IMR-90 (cell line): ENCODE measurements at regions not wholly inside any gene's neighbourhood (a gene's known extent, or its start where the extent isn't known, plus 50 kb on each side); places are given as distances from the start of the nearest gene placed in this dataset.

Source experiments
- ATAC-seq: fragments of 200-7000 bp; cut with Tn5 transposase; 2 replicates; pipeline ENCODE4 v1.9.1; 2020; ENCODE audit warnings: low read depth, mild to moderate bottlenecking, moderate library complexity
- BruUV-seq: library from RNA; stranded (reverse); fragments of 400-500 nt; replicated peaks from 2 replicates; lab custom pipeline; 2021; lab: Mats Ljungman, UMichigan
- CTCF ChIA-PET: fragments of 300-600 bp; formaldehyde crosslinking; extraction: SDS; loops from one replicate; lab custom pipeline; 2021; ENCODE audit warnings: antibody characterized with exemption; lab: Yijun Ruan, JAX
- POLR2A ChIA-PET: fragments of 300-600 bp; sonication (Branson Sonifier 250); formaldehyde crosslinking; loops from one replicate; lab custom pipeline; 2022; ENCODE audit warnings: antibody characterized with exemption; ENCODE audit not compliant: unreplicated experiment; lab: Charles Lee
- DNase-seq: peaks from one replicate; pipeline ENCODE4 v3.0.0; 2013
- H2AFZ ChIP-seq: replicated peaks from 2 replicates; pipeline ENCODE3; 2013; ENCODE audit warnings: low read length, mild to moderate bottlenecking; ENCODE audit not compliant: poor library complexity
- H2AK5ac ChIP-seq: 2 replicates; pipeline ENCODE4 v1.6.1; 2013; ENCODE audit warnings: low read depth, low read length, inconsistent platforms
- H2AK9ac ChIP-seq: replicated peaks from 2 replicates; pipeline ENCODE3; 2013; ENCODE audit warnings: mild to moderate bottlenecking, low read depth, low read length, moderate library complexity; ENCODE audit not compliant: poor library complexity
- H2BK120ac ChIP-seq: 2 replicates; pipeline ENCODE4 v1.6.1; 2013; ENCODE audit warnings: low read depth, low read length, inconsistent platforms
- H2BK15ac ChIP-seq: 3 replicates; pipeline ENCODE4 v1.6.1; 2013; ENCODE audit warnings: low read depth, low read length, inconsistent platforms
- H2BK20ac ChIP-seq: 2 replicates; pipeline ENCODE4 v1.6.1; 2013; ENCODE audit warnings: low read depth, mild to moderate bottlenecking, inconsistent platforms, low read length, moderate library complexity
- H2BK5ac ChIP-seq: 2 replicates; pipeline ENCODE4 v1.6.1; 2013; ENCODE audit warnings: mild to moderate bottlenecking, low read depth, low read length, inconsistent platforms; ENCODE audit not compliant: poor library complexity, severe bottlenecking
- H3K14ac ChIP-seq: replicated peaks from 2 replicates; pipeline ENCODE4 v1.6.1; 2013; ENCODE audit warnings: low read depth, low read length, inconsistent platforms
- H3K18ac ChIP-seq: 2 replicates; pipeline ENCODE4 v1.6.1; 2013; ENCODE audit warnings: low read depth, low read length, control low read depth
- H3K23ac ChIP-seq: 2 replicates; pipeline ENCODE4 v1.6.1; 2013; ENCODE audit warnings: low read depth, low read length, inconsistent platforms
- H3K27ac ChIP-seq: 2 replicates; pipeline ENCODE4 v1.5.1; 2013; ENCODE audit warnings: mild to moderate bottlenecking, control low read depth, low read length; ENCODE audit not compliant: insufficient read depth
- H3K27me3 ChIP-seq: 2 replicates; pipeline ENCODE4 v1.6.1; 2013; ENCODE audit warnings: low read length; ENCODE audit not compliant: control insufficient read depth, insufficient read depth
- H3K36me3 ChIP-seq: 2 replicates; pipeline ENCODE4 v1.6.1; 2013; ENCODE audit warnings: low read length, mixed read lengths; ENCODE audit not compliant: control insufficient read depth, insufficient read depth
- H3K4ac ChIP-seq: 2 replicates; pipeline ENCODE4 v1.6.1; 2013; ENCODE audit warnings: low read depth, low read length, inconsistent platforms
- H3K4me1 ChIP-seq: 2 replicates; pipeline ENCODE4 v1.6.1; 2013; ENCODE audit warnings: low read length, mixed read lengths; ENCODE audit not compliant: control insufficient read depth, insufficient read depth
- H3K4me2 ChIP-seq: 2 replicates; pipeline ENCODE4 v1.6.1; 2013; ENCODE audit warnings: low read depth, mild to moderate bottlenecking, control low read depth, low read length, moderate library complexity
- H3K4me3 ChIP-seq: 2 replicates; pipeline ENCODE4 v1.5.1; 2013; ENCODE audit warnings: low read depth, mild to moderate bottlenecking, control low read depth, low read length, moderate library complexity; ENCODE audit not compliant: insufficient read depth
- H3K56ac ChIP-seq: 2 replicates; pipeline ENCODE4 v1.6.1; 2013; ENCODE audit warnings: low read length, inconsistent platforms; ENCODE audit not compliant: insufficient read depth; ENCODE audit errors: extremely low read depth
- H3K79me1 ChIP-seq, 2 experiments: 2 replicates each; pipeline ENCODE4 v1.6.1; 2013; ENCODE audit warnings: low read length in 2 of 2, inconsistent platforms in 1 of 2, low read depth in 1 of 2
- H3K9ac ChIP-seq: 2 replicates; pipeline ENCODE4 v1.6.1; 2013; ENCODE audit warnings: low read depth, low read length, control low read depth
- H3K9me1 ChIP-seq: 2 replicates; pipeline ENCODE4 v1.6.1; 2013; ENCODE audit warnings: low read length, inconsistent platforms; ENCODE audit not compliant: insufficient read depth
- H3K9me3 ChIP-seq: 2 replicates; pipeline ENCODE4 v1.6.1; 2013; ENCODE audit warnings: low read length; ENCODE audit not compliant: control insufficient read depth, insufficient read depth
- H4K20me1 ChIP-seq: 2 replicates; pipeline ENCODE4 v1.6.1; 2013; ENCODE audit warnings: low read length, inconsistent platforms; ENCODE audit not compliant: insufficient read depth
- H4K5ac ChIP-seq: 2 replicates; pipeline ENCODE4 v1.6.1; 2013; ENCODE audit warnings: mild to moderate bottlenecking, low read depth, low read length, control low read depth
- H4K8ac ChIP-seq, 2 experiments: 2 replicates each; pipeline ENCODE4 v1.6.1; 2013; ENCODE audit warnings: low read depth in 2 of 2, low read length in 2 of 2, control low read depth in 1 of 2, inconsistent platforms in 1 of 2
- H4K91ac ChIP-seq: 2 replicates; pipeline ENCODE4 v1.6.1; 2013; ENCODE audit warnings: low read depth, low read length, inconsistent platforms; ENCODE audit not compliant: insufficient read depth
- BHLHE40 ChIP-seq: fragments of 150-350 bp; IDR thresholded peaks from 2 replicates; pipeline ENCODE4 v1.6.1; 2016; ENCODE audit warnings: mild to moderate bottlenecking, low read depth, low read length
- CEBPB ChIP-seq: IDR thresholded peaks from 2 replicates; pipeline ENCODE4 v1.6.1; 2012; ENCODE audit warnings: low read depth, low read length, improper control_type of control experiment
- CHD1 ChIP-seq: IDR thresholded peaks from 2 replicates; pipeline ENCODE4 v1.6.1; 2012; ENCODE audit warnings: low read depth, low read length, improper control_type of control experiment
- FOS ChIP-seq: fragments of 150-350 bp; IDR thresholded peaks from 2 replicates; pipeline ENCODE4 v1.6.1; 2016; ENCODE audit warnings: low read depth, low read length
- MAFK ChIP-seq: IDR thresholded peaks from 2 replicates; pipeline ENCODE4 v1.6.1; 2012; ENCODE audit warnings: low read depth, low read length, improper control_type of control experiment
- MAZ ChIP-seq: IDR thresholded peaks from 2 replicates; pipeline ENCODE4 v1.6.1; 2012; ENCODE audit warnings: low read depth, mild to moderate bottlenecking, low read length, improper control_type of control experiment, moderate library complexity, borderline replicate concordance
- MXI1 ChIP-seq: IDR thresholded peaks from 2 replicates; pipeline ENCODE4 v1.6.1; 2012; ENCODE audit warnings: low read depth, mild to moderate bottlenecking, low read length, moderate library complexity, borderline replicate concordance
- NFE2L2 ChIP-seq: fragments of 150-350 bp; IDR thresholded peaks from 2 replicates; pipeline ENCODE4 v1.6.1; 2016; ENCODE audit warnings: low read depth, mild to moderate bottlenecking, low read length
- POLR2A ChIP-seq: IDR thresholded peaks from 2 replicates; pipeline ENCODE4 v1.6.1; 2012; ENCODE audit warnings: mild to moderate bottlenecking, low read depth, low read length
- RAD21 ChIP-seq: IDR thresholded peaks from 2 replicates; pipeline ENCODE4 v1.6.1; 2012; ENCODE audit warnings: low read length, improper control_type of control experiment
- RCOR1 ChIP-seq: IDR thresholded peaks from 2 replicates; pipeline ENCODE4 v1.6.1; 2012; ENCODE audit warnings: mild to moderate bottlenecking, low read length, improper control_type of control experiment; ENCODE audit not compliant: insufficient replicate concordance
- RFX5 ChIP-seq: IDR thresholded peaks from 2 replicates; pipeline ENCODE4 v1.8.0; 2012; ENCODE audit warnings: low read depth, mild to moderate bottlenecking, low read length, moderate library complexity
- SMC3 ChIP-seq: fragments of 150-350 bp; IDR thresholded peaks from 2 replicates; pipeline ENCODE4 v1.6.1; 2016; ENCODE audit warnings: low read depth, mild to moderate bottlenecking, antibody characterized with exemption, low read length, moderate library complexity
- WGBS, 2 experiments: methylation state at CpG; one replicate each; pipeline versions ENCODE4 v1.1.5 to v1.1.7; 2013; ENCODE audit warnings: missing lambda C conversion rate in 2 of 2; ENCODE audit not compliant: insufficient read length in 1 of 2; ENCODE audit errors: extremely low coverage in 2 of 2; 5-methylcytosine and 5-hydroxymethylcytosine counted together
- dilution Hi-C: fragments of 300-500 bp; cut with HindIII; formaldehyde crosslinking; loops from one replicate; pipeline ENCODE4 v1.14.3; 2018; ENCODE audit warnings: low sequenced_read_pairs; ENCODE audit not compliant: unreplicated experiment
- in situ Hi-C: fragments of 300-500 bp; cut with MboI; formaldehyde crosslinking; loops from 3 replicates; pipeline ENCODE4 v1.14.3; 2019; ENCODE audit warnings: low sequenced_read_pairs, inconsistent platforms, mixed read lengths
- intact Hi-C: fragments of 100-400 bp; cut with micrococcal nuclease; formaldehyde crosslinking; loops from 2 replicates; pipeline ENCODE4 v1.10.0; 2022
- TF ChIP-seq, protein P1 (sequence below): fragments of 150-350 bp; IDR thresholded peaks from 2 replicates; pipeline ENCODE4 v1.6.1; 2016; ENCODE audit warnings: low read depth, mild to moderate bottlenecking, low read length, moderate library complexity, borderline replicate concordance
- TF ChIP-seq, protein P2 (sequence below): fragments of 150-350 bp; IDR thresholded peaks from 2 replicates; pipeline ENCODE4 v1.6.1; 2017; ENCODE audit warnings: mild to moderate bottlenecking, antibody characterized with exemption, low read length, low read depth

GRCh38 chr2:238704471-238705225 lies 143.2 kb upstream of the TWIST2 start:
- ChIA-PET POLR2A (interaction anchor here (0.5 kb wide), 1 partner anchor 9 kb away, joined by 3 read pairs; no protein-coding TSS in a partner anchor), CTCF (no interaction called here)
- Histone ChIP-seq H2BK15ac (no peak overlapping the region), H3K4me3 (no peak overlapping the region), H3K4ac (no peak overlapping the region), H3K27me3 (peaks cover 4% of the 10 kb centered on the region), H3K9me1 (peaks cover 8% of the 10 kb centered on the region; the same call in 1 of the 2 replicates), H4K91ac (no peak overlapping the region), H3K4me1 (peaks cover 6% of the 10 kb centered on the region; the same call in 1 of the 2 replicates), H3K56ac (no peak overlapping the region), H2BK120ac (no peak overlapping the region), H2AK5ac (no peak overlapping the region), H2BK20ac (no peak overlapping the region), H3K23ac (no peak overlapping the region), H4K20me1 (no peaks in the 10 kb centered on the region), H2BK5ac (no peak overlapping the region), H3K27ac (no peak overlapping the region), H2AFZ (no peak overlapping the region), H2AK9ac (no peak overlapping the region), H3K18ac (no peak overlapping the region), H4K8ac (no peak overlapping the region), H3K4me2 (no peak overlapping the region), H3K9me3 (no peaks in the 10 kb centered on the region), H3K36me3 (no peaks in the 10 kb centered on the region), H4K5ac (no peak overlapping the region), H3K9ac (no peak overlapping the region), H3K79me1 (no peaks in the 10 kb centered on the region), H3K14ac (no peak overlapping the region)
- in situ Hi-C loops: no loop called here
- WGBS, 2 experiments: 54% methylated on average over 4 of the region's 11 CpGs; no CpG with 5 or more reads in 1 of the 2 experiments
- no peak for ATAC-seq
- no peak for DNase-seq
- intact Hi-C loops: no loop called here
- TF ChIP-seq RAD21 (no peak), CHD1 (no peak), POLR2A (no peak), MXI1 (no peak), FOS (no peak), RFX5 (no peak), CEBPB (no peak), MAFK (no peak), BHLHE40 (no peak), SMC3 (no peak), RCOR1 (no peak), NFE2L2 (no peak), MAZ (no peak)
- TF ChIP-seq, protein P1, sequence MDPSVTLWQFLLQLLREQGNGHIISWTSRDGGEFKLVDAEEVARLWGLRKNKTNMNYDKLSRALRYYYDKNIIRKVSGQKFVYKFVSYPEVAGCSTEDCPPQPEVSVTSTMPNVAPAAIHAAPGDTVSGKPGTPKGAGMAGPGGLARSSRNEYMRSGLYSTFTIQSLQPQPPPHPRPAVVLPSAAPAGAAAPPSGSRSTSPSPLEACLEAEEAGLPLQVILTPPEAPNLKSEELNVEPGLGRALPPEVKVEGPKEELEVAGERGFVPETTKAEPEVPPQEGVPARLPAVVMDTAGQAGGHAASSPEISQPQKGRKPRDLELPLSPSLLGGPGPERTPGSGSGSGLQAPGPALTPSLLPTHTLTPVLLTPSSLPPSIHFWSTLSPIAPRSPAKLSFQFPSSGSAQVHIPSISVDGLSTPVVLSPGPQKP: no peak
- TF ChIP-seq, protein P2, sequence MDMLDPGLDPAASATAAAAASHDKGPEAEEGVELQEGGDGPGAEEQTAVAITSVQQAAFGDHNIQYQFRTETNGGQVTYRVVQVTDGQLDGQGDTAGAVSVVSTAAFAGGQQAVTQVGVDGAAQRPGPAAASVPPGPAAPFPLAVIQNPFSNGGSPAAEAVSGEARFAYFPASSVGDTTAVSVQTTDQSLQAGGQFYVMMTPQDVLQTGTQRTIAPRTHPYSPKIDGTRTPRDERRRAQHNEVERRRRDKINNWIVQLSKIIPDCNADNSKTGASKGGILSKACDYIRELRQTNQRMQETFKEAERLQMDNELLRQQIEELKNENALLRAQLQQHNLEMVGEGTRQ: no peak
- no TSS peak for BruUV-seq
- dilution Hi-C loops: no loop called here
